ENCODE measurements at regions not wholly inside any gene's neighbourhood (a gene's known extent, or its start where the extent isn't known, plus 50 kb on each side); places are given as distances from the start of the nearest gene placed in this dataset.
"Not testable (repeated sequence)": the region's sequence is repeated elsewhere in the genome, so short reads cannot be mapped to it uniquely, and the experiment has no call there.

DNA sequence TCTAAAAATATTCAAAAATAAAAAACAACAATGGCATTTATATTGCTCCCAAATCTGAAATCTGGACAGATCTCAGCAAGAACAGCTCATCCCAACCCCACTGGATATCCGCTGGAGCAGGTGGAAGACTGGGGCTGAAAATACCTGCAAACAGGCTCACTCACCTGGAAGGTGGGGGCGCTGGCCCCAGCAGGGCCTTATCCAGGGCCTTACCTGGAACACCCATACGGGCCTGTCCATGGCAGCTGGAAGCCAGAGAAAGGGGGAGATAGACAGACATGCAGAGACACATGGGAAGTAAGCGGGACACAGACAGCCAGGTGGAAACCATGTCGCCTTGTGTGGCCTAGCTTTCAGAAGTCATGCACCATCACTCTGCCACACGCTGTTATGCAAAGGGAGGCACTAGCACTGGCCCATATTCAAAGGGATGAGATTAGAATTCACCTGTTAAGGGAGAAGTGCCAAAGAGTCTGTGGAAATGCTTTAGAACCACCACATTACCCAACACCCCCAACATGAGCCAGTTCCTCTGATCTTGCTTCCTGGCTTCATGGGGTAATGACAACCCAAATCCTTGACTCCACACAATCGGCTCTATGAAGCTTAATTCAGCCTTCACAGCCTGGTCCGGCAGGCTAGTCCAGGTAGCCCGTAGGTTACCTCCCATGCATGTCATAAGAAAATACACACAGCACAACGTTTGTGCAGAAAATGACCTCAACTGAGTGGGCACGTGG is 99.0 kb upstream of the CDYL start:
- no peak for DNase-seq (ENCODE audit: low read depth in 2 of 2)

DNA sequence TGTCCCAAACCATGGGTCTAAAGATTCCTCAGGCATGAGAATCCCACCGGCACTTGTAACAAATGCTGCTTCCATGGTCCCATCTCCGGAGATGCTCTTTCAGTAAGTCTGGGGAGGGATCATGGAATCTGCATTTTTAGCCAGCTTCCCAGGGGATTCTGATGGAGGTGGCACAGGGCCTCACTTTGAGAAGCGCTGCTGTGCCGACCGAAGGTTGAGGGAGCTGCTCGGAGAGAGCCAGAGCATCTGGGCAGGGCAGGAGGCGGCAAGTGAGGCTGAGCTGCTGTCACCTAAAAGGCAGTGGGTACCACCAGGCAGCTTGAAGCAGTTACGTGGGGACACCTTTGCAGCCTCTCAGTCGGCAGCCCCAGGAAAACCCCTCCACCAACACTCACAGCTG is 100.2 kb upstream of the CDYL start:
- no peak for DNase-seq (ENCODE audit: low read depth in 2 of 2)

DNA sequence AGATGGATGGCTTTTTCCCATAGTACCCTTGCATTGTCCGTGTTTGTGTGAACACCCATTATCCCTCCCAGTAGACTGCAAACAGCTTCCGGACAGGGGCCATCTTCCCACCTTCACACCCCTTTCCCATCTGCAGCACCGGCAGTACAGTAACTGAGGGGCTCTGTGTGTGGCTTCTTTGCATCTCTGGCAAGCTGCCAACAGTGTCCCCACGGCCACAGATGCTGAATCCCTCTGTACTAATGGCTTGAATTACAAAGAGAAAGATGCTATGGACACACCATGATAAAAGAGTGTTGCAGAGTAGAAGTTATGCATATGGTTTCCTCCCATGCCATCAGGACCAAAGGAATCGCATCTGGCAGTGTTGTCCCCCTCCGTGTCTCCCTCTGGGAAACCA is 101.1 kb upstream of the CDYL start:
- no peak for DNase-seq (ENCODE audit: low read depth in 2 of 2)

DNA sequence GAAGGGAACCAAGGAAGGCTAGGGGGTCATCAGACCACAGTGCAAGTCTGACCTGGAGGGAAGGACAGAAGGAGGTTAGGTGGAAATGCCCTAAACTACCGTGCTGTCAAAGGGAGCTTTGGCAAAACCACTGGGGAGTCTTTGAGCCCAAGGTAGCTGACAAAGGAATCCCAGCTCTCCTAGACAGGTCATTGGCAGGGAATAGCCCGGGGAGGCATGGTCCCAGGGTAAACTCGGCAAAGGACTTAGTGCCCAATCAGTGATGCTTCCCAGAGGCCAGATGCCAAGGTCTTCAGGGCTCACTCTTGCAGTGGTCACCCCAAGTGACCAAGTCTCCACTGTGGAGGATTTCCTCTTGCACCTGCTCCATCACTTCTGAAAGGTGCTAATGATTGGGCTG is 102.3 kb upstream of the CDYL start:
- DNase-seq (ENCODE audit: low read depth in 2 of 2), result no peak

DNA sequence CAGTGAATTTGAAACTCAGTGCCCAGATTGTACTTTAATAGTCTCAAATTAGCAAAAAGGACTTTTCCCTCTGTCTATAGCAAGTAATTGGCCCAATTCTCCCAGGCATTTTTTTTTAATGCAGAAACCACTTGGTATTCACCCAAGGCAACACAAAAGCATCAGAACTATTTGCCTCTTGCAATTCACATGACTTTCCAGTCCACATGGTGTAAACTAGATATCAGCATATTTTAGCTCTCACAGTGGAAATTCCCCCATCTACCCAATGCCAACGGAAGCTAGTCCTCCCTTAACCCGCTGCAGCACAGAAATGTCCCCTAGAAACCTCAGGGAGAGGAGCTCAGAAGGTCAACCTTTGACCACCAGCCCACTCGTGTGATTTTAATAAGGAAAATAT is 103.4 kb upstream of the CDYL start:
- no peak for DNase-seq (ENCODE audit: low read depth in 2 of 2)

DNA sequence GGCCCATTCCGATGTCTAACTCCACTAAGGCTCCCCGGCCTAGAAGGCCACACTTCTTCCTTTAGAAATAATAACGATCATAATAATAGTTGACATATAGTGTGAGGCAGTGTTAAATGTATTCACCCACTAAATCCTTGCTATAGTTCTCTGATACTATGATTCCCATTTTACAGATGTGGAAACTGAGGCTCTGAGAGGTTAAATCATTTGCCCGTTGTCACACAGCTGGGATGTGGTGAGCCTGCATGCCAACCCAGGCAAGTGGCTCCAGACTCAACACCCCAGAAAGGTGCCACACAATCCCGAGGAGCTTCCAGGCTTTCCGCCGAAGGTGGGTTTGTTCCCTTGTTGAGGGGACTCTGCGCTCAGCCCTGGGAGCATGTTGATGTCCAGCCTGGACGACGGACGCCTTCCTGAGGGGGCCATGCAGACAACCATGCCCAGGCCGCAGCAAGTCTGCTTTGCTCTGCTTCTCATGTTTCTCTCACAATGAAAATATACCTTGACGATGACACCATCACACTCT is 104.6 kb upstream of the CDYL start:
- DNase-seq (ENCODE audit: low read depth in 2 of 2), result no peak

DNA sequence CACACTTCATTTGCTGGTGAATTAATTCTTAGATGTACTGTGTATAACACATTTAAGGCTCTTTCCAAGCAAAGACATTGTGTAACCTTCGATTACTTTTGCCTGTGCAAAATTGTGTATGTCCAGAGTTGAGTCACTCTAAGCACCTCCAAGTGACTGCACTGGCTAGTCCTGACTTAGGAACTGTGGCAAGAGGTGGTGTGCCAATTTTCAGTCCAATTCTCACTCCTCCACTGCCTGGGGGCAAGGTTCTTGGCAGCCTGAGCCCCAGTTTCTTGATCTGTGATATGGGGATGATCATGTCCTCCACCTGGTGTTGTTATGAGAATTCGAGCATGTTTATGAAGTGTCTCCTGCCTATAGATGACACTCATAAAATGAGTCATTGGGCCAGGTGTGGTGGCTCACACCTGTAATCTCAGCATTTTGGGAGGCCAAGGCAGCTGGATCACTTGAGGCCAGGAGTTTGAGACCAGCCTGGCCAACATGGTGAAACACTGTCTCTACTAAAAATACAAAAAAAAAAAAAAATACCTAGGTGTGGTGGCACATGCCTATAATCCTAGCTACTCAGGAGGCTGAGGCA is 105.3 kb upstream of the CDYL start:
- no peak for DNase-seq (ENCODE audit: low read depth in 2 of 2)

DNA sequence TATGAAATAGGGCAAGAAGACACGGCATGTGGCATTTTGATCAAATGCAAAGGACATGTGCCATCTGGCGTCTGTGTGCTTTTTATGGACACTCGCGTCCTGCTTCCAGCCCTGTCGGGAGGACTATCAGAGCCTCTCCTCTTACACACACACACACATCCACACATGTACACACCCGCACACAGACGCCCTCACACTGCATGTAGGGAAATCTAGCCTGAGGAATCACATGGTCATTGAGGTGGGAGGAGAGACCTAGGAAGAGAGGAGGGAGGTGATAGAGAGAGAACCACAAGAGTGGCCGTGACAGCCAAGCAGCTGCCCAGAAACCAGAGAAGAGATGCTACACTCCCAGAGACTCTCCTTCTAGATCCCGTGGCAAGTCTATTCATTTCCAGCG is 105.9 kb upstream of the CDYL start:
- no peak for DNase-seq (ENCODE audit: low read depth in 2 of 2)

DNA sequence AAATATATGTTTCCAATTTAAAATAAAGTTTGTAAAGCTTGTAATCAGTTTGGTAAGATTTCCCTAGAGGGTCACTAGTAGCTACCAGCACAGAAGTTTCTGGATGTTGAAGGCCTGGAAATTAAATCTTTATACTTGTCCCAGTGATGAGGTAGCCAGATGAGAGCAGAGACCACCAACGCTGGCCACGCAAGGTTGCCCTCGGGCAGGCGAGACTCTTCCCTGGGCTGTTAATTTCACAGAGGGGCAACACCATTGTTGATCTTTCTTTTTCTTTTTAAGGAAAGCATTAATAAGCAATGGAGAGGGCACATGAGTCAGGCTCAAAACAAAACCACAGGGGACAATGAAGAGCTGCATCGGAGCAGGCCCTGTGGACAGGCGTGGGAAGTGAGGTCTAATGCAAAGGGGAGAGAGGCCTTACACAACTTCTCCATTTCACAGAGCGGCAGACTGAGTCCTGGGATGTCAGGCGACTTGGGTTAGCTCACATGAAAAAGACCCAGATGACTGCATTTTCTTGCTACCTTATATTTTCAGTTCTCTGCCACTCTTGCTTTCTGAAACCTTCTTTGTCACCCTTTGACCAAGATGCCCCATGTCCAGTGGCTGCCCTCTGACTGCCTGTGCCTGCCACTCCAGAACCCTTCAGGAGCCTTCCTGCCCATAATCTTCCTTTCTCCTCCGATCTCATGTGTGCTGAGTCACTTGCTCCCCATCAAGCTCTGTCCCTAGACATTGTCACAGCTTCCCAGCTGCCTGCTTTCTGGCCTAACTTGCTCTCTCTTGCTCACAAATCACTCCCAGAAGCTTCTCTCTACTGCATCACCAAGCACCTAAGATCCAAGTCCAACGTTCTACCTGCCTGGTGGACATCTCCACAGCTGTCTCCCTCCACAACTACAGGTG is 107.7 kb upstream of the CDYL start:
- no peak for DNase-seq (ENCODE audit: low read depth in 2 of 2)

DNA sequence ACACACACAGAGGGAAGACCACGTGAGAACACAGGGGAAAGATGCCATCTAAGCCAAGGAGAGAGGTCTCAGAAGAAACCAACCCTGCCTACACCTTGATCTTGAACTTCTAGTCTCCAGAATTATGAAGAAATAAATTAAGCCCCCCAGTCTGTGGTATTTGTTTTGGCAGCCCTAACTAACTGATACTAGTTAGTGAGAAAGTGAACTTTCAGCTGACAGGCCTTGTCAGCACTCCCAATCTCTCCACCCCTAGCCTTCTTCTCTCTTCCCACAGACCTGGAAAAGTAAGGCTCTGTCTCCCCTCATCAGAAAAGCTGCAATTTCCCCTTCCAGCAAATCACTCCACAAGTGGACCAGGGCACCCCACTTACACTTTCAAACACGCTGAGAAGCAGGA is 108.6 kb upstream of the CDYL start:
- DNase-seq (ENCODE audit: low read depth in 2 of 2), result no peak

DNA sequence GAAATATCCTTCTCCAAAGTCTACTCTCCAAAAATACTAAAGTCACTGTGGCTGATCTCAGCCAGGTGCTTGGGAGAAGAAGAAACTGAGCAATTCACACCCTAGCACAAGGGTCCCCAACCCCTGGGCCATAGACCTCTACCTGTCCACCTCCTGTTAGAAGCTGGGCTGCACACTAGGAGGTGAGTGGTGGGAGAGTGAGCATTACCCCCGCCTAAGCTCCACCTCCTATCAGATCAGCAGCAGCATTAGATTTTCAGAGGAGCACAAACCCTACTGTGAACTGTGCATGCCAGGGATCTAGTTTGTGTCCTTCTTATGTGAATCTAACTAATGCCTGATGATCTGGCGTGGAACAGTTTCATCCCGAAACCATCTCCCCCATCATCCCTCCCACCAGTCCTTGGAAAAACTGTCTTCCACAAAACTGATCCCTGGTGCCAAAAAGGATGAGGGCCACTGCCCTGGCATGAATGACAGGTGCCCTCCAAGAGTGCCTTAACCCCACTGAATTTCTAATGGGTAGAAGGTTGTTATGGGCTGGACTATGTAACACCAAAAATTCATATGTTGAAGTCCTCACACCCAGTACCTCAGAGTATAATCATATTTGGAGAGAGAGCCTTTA is 109.2 kb upstream of the CDYL start:
- no peak for DNase-seq (ENCODE audit: low read depth in 2 of 2)

DNA sequence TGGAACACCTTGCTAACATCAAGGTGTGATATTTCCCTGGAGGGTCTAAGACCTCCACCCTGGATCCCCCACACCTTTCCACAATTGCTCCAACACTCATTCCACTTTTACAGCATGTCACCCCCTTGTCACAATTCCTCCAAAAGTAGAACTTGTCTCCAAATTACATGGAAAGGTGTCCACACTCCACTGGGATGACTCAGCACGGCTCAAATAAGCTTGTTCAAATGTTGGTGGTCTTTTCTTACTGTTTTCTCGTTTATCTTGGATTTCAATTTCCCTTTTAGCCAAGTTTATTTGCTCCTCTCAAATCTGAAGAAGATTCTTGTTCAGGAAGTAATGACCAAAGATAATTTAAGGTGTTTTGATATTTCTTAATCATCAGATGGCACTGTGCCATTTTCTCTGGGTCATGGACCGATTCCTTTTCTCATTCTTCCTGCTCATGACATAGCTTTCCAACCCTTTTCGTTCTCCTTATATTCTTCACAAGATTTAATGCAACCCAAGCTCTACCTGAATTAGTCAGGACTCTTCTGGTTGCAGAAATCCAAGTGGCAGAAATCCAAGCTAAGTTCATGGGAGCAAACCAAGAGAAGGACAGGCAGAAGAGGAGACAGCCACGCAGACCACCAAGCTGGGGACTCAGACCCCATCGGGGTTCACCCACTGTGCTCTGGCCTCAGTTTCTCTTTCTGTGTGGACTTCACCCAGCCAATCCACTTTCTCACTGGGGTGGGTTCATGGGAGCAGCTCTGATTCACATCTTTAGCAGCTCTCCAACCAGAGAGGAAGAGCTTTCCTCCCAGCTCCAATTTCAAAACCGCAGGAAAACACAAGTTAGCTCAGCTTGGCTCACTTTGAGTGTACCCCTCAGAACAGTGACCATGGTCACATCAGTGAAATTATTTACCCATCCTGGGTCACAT is 110.5 kb upstream of the CDYL start:
- no peak for DNase-seq (ENCODE audit: low read depth in 2 of 2)

DNA sequence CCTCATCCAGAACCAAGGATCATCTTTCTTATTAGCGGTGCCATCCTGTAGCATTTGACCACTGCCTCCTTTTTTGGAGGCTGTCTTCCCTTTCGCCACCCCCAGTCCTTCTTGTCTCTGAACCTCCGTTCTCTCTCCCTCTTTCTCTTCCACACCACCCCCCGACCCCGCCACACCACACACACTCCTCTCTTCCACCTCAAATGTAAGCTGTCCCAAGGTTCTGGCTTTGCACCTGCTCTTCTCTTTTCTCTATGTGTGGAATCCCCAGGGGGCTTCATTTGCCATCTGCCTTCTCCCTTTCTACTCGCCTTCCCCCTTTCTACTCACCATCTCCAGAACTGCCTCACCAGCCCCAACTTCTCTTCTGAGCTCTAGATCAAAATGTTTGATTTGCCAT is 111.3 kb upstream of the CDYL start:
- DNase-seq (ENCODE audit: low read depth in 2 of 2), result no peak

DNA sequence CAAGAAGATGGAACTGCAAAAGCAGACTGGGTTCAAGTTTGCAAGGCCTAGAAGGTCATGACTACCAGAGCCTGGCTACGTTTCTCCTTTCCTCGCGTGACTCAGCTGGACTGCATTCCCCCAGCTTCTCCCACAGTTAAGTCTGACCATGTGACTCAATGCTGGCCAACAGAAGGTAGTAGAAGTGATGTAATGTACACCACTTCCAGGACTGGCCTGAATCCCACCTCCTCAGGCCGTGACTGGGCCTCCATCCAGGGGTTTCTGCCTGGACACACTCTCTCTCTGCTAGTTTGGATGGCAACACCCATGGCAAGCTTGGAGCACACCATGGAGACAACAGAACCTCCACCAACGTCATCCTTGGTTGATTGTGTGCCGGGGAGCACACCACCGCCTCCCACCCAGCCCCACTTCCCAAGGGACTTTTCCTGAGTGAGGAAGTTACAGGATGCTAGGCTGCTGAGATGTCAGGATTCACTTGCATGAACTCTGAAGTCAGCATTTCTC is 112.0 kb upstream of the CDYL start:
- no peak for DNase-seq (ENCODE audit: low read depth in 2 of 2)

DNA sequence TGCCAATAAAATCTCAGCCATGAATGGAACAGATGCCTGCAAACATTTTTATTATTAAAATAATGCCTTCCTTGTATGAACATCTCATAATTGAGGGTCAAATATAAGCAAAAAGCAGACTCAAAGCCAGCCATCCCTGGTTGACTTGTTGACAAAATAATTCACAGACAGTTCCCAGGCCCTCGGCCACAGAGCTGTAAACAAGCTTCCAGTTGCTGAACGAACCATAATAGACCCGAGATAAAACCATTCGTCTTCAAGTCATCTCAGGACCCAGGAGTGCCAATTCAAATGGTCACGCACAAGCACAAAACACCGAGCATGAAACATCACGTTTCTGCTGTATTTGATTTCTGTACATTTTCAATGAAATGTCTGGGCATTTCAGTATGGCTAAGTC is 113.3 kb upstream of the CDYL start:
- no peak for DNase-seq (ENCODE audit: low read depth in 2 of 2)

DNA sequence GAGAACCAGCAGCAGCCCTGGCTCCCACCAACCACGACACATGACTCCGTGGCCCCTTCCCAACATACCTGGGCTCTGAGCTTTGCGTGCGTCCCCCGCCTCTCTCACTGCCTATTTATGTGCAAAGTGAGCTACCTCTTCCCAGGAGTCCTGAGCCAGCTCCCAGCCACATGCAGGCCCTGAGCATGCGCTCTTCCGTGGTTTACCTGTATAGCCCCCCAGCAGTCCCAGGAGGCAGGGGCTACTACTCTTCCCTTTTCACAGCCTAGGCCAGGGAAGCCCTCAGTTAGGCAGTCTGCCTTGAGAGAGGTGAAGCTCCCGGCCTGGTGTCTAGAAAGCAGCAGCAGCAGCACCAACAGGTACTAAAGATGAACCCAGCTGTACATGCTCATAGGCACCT is 114.8 kb upstream of the CDYL start:
- no peak for DNase-seq (ENCODE audit: low read depth in 2 of 2)

DNA sequence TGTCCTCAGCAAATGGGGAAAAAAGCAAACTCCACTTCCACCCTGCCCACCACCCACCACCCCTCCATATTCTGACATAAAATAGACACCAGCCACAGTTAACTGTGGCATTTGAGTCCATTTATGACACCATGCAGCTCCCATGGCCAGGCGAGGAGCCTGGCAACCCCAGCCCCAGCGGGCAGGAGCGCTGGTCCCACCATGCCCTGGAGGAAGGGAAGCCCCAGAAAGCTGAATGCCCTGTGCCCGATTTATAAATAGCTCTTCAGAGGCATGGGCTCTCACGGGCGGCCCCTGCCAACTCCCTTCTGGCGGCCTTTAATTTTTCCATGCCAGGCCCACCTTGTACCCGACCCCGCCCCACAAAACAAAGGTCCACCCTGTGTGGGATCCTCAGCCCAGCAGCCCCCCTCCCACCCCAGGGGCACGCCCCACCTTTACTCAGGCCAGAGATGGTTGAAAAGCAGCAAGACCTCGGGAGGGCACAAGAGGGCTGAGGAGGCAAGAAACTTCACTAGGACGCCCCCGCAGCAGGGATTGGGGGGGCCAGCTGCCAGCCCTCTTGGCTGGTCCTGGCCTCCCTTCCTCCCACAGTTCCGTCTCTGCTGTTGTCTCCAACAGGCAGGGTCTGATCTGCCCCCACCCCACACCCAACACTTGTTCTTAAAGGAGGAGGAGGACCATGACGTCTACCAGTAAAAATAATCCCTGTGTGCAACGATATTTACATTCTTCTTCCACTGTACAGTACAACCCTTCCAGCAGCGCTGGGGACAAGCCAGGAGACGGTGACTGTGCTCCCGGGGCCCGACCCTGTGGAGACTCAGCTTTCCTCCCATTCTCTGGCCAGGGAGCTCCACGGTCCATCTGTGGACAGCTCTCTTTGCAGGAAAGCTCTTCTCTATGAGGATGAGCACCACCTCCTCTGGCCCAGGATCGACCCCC is 115.6 kb upstream of the CDYL start:
- no peak for DNase-seq (ENCODE audit: low read depth in 2 of 2)

DNA sequence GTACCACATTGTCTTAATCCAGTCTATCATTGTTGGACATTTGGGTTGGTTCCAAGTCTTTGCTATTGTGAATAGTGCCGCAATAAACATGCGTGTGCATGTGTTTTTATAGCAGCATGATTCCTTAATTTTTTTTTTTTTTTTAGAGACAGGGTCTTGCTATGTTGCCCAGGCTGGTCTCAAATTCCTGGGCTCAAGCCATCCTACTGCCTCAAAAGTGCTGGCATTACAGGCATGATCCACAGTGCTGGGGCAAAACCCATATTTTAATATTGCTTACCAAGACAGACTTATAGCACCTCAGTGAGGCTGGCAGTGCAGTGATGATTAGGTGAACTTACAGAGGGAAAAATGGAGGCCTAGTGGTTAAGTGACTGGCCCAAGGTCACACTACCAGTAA is 116.5 kb upstream of the CDYL start:
- DNase-seq (ENCODE audit: low read depth in 2 of 2), result not testable (repeated sequence)

DNA sequence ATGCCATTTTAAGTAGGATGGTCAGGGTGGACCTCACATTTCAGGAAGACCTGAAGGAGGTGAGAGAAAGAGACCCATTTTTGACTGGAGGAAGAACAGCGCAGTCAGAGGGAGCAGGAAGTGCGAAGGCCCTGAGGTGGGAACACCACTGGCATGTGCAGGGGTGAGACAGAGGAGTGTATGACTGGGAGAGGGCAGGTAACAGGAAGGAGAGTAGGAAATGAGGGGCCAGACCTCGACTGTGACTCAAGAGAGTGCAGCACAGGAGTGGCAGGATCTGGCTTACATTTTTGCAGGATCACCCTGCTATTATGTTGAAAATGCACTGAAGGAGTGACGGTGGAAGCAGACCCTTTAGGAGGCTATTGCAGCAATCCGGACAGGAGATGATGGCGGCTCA is 117.7 kb upstream of the CDYL start:
- DNase-seq (ENCODE audit: low read depth in 2 of 2), result no peak

DNA sequence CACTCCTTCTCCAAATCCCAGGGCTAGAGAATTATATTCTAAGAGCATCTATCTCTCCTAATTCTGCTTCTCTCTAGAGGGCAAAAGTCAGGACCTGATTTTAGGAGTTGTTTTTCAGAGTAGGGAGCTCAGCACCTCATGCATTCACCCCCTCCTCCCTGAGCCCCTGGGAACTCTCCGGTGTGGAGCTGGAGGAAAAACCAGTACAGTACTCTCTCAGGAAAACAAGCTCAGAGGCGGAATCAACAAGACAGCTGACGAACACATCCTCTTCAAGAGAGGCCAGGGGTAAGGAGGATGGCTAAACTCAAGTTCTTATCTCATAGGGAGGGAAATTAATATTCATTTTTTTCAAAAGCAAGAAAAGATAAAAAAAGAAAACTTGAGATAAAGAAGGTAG is 120.1 kb upstream of the CDYL start:
- no peak for DNase-seq (ENCODE audit: low read depth in 2 of 2)
